Transverse colon (tissue), 4 donors: ENCODE measurements at regions not wholly inside any gene's neighbourhood (a gene's known extent, or its start where the extent isn't known, plus 50 kb on each side); places are given as distances from the start of the nearest gene placed in this dataset.

Experiments
- DNase-seq: peaks from one replicate; pipeline ENCODE4 v3.0.0-alpha.2; 2019
- H3K27ac ChIP-seq, 4 donors: fragments of 200-600 bp; sonication (generic); 2 replicates each; pipeline ENCODE4 v1.5.1; 2016 to 2018; ENCODE audit warnings: inconsistent platforms in 4 of 4
- H3K27me3 ChIP-seq: fragments of 200-600 bp; sonication (generic); 2 replicates; pipeline ENCODE4 v1.5.1; 2017; ENCODE audit warnings: inconsistent platforms
- H3K36me3 ChIP-seq, 4 donors: fragments of 200-600 bp; sonication (generic); 2 replicates each; pipeline ENCODE4 v1.5.1; 2017 to 2019; ENCODE audit warnings: inconsistent platforms in 4 of 4
- H3K4me1 ChIP-seq, 4 donors: fragments of 200-600 bp; sonication (generic); 2 replicates each; pipeline ENCODE4 v1.5.1; 2017 to 2020; ENCODE audit warnings: inconsistent platforms in 4 of 4
- H3K4me3 ChIP-seq, 4 donors: fragments of 200-600 bp; sonication (generic); 1 replicate in 1 of 4; 2 replicates in 3 of 4; pipeline versions ENCODE4 v1.5.1 to v1.6.1; 2017 to 2019; ENCODE audit warnings: inconsistent platforms in 4 of 4
- H3K9me3 ChIP-seq, 2 donors: fragments of 200-600 bp; sonication (generic); 2 replicates each; pipeline ENCODE4 v1.5.1; 2017 to 2019; ENCODE audit warnings: inconsistent platforms in 2 of 2
- CTCF ChIP-seq, 5 experiments: fragments of 200-600 bp in 3 of 5; fragments of 450-650 bp in 2 of 5; sonication (generic) in 3 of 5; IDR thresholded peaks; 1 replicate in 2 of 5; 2 replicates in 3 of 5; pipeline ENCODE4 v1.5.1; 2016 to 2017; ENCODE audit warnings: antibody characterized with exemption in 5 of 5, inconsistent platforms in 3 of 5, mild to moderate bottlenecking in 2 of 5, moderate library complexity in 1 of 5
- EP300 ChIP-seq: sonication (generic); formaldehyde crosslinking; IDR thresholded peaks from one replicate; pipeline ENCODE4 v1.6.1; 2017; ENCODE audit warnings: antibody characterized with exemption, low read depth
- POLR2A ChIP-seq: fragments of 450-650 bp; IDR thresholded peaks from one replicate; pipeline ENCODE4 v1.6.1; 2016; ENCODE audit warnings: antibody characterized with exemption, mild to moderate bottlenecking, moderate library complexity
- POLR2AphosphoS5 ChIP-seq, 3 donors: sonication (generic); formaldehyde crosslinking; IDR thresholded peaks; one replicate each; pipeline ENCODE4 v1.6.1; 2016; ENCODE audit warnings: antibody characterized with exemption in 3 of 3
- WGBS, 2 donors: methylation state at CpG; one replicate each; pipeline ENCODE4 v1.1.5; 2018; ENCODE audit warnings: low coverage in 1 of 2; 5-methylcytosine and 5-hydroxymethylcytosine counted together
- in situ Hi-C, 4 donors: fragments of 200-750 bp; cut with MboI; loops; one replicate each; pipeline versions ENCODE4 v1.15.0 to v1.15.1; 2017; ENCODE audit warnings: low sequenced_read_pairs in 3 of 4, low pct_ligation_motif_present in 1 of 4, low pct_unique_long_range_greater_than_20kb in 1 of 4
- intact Hi-C: fragments of 100-400 bp; cut with DNase I; formaldehyde crosslinking; loops from one replicate; pipeline ENCODE4 v1.15.1; 2023; ENCODE audit warnings: low total_unique reads

GRCh38 chr1:21379571-21379970 is 60.4 kb upstream of the NBPF3 start:
- TF ChIP-seq CTCF (IDR thresholded peaks at IDR 0.05) (no peak), EP300 (no peak), POLR2AphosphoS5 (IDR thresholded peaks at IDR 0.05) (no peak), POLR2A (no peak)
- peaks cover 0 to 4% of the 10 kb centered on the region in 2 donors for H3K9me3 ChIP-seq
- DNase-seq = no peak
- H3K4me3 ChIP-seq = no peak overlapping the region
- H3K36me3 ChIP-seq = no peaks in the 10 kb centered on the region
- H3K27me3 ChIP-seq = peaks cover 11% of the 10 kb centered on the region
- intact Hi-C loops = no loop called here
- H3K27ac ChIP-seq = no peak overlapping the region
- in situ Hi-C loops = no loop called here
- no peaks in the 10 kb centered on the region for H3K4me1 ChIP-seq

DNA sequence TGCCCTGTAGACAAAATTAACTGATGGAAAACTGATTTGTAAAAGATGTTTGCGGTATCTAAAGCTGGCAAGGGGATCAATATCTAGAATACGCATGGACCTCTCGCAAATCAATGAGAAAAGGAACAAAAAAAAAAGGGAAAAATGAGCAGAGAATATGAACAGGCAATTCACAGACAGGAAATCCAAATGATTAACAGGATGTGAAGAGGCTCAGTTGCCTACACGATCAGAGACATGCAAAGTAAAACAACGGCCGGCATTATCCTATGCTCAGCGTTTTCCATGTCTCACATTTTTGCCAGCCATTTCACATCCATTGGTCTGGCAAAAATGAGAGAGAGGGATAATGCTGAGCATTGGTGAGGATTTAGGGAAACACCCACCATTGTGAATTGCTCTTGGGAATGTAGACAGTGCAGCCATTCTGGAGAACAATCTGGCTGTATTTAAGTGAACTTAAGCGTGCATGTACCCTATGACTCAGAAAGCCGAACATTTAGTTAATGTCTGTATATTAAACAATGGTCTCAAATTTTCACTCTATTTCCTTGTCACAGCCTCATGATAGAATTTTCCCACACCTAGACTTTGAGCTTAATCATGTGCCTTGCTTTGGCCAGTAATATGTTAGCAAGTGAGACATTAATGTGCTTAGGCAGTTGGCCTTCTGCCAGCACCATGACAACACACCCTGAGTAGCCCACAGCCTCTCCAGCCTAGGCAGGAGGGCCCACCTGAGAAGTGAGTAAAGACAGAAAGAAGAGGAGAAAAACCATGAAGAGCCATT is 61.0 kb upstream of the NBPF3 start:
- in situ Hi-C loops = no loop called here

DNA sequence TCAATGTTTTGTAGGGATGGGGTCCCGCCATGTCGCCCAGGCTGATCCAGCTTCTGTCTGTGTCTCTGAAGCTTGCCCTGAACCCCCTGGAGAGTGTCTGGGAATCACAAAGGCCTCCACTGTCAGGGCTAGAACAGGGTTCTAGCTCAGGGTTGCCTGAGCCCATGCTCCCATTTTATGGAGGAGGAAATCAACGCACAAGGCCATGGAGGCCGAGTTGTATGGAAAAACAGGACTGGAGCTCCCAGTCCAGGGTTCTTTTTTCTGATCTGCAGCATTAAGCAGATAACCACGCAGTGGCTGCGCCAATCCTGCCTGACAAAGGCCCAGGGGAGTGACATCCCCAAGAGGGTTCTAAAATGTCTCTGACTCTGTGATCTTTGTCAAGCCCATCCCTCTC is 67.6 kb upstream of the NBPF3 start:
- Histone ChIP-seq H3K27ac (no peak overlapping the region), H3K9me3 (no peaks in the 10 kb centered on the region), H3K4me3 (no peak overlapping the region), H3K27me3 (no peaks in the 10 kb centered on the region), H3K4me1 (peaks cover 0 to 9% (median 4%) of the 10 kb centered on the region in 4 donors), H3K36me3 (no peaks in the 10 kb centered on the region)
- TF ChIP-seq EP300 (no peak), POLR2A (no peak), POLR2AphosphoS5 (IDR thresholded peaks at IDR 0.05) (no peak), CTCF (IDR thresholded peaks at IDR 0.05) (no peak)
- 93% methylated on average over 6 of the region's 6 CpGs; no CpG with 5 or more reads in 1 of the 2 donors for WGBS, 2 donors
- no peak for DNase-seq
- in situ Hi-C loops (no loop called here), intact Hi-C loops (no loop called here)

More for the DNA sequence above, 61.0 kb upstream of the NBPF3 start:
- H3K27ac ChIP-seq = no peak overlapping the region
- H3K36me3 ChIP-seq = no peaks in the 10 kb centered on the region
- peaks cover 0 to 4% of the 10 kb centered on the region in 2 donors for H3K9me3 ChIP-seq
- H3K4me3 ChIP-seq = no peak overlapping the region
- no peaks in the 10 kb centered on the region for H3K4me1 ChIP-seq
- DNase-seq = no peak
- TF ChIP-seq CTCF (IDR thresholded peaks at IDR 0.05) (no peak), EP300 (no peak), POLR2AphosphoS5 (IDR thresholded peaks at IDR 0.05) (no peak), POLR2A (no peak)
- WGBS, 2 donors = 76 to 81% methylated on average over 7 to 9 of the region's 9 CpGs
- intact Hi-C loops = no loop called here
- H3K27me3 ChIP-seq = peaks cover 11% of the 10 kb centered on the region

- Histone ChIP-seq H3K36me3 (no peaks in the 10 kb centered on the region), H3K9me3 (no peaks in the 10 kb centered on the region), H3K27ac (no peak overlapping the region), H3K4me1 (peaks cover 0 to 9% (median 4%) of the 10 kb centered on the region in 4 donors), H3K4me3 (no peak overlapping the region), H3K27me3 (no peaks in the 10 kb centered on the region)
- intact Hi-C loops = no loop called here
- in situ Hi-C loops = loop anchor here (5.0 to 10.0 kb wide), 3 partner anchors 115 to 135 kb away; no protein-coding TSS in a partner anchor
- no peak for DNase-seq
- TF ChIP-seq POLR2AphosphoS5 (IDR thresholded peaks at IDR 0.05) (no peak), POLR2A (no peak), CTCF (IDR thresholded peaks at IDR 0.05) (no peak), EP300 (no peak)
- 66% methylated on average over 4 of the region's 4 CpGs; no CpG with 5 or more reads in 1 of the 2 donors for WGBS, 2 donors
These were observed 70.0 kb upstream of the NBPF3 start for GRCh38 chr1:21369905-21370304.
